ENCODE measurements at regions not wholly inside any gene's neighbourhood (a gene's known extent, or its start where the extent isn't known, plus 50 kb on each side); places are given as distances from the start of the nearest gene placed in this dataset.

DNA sequence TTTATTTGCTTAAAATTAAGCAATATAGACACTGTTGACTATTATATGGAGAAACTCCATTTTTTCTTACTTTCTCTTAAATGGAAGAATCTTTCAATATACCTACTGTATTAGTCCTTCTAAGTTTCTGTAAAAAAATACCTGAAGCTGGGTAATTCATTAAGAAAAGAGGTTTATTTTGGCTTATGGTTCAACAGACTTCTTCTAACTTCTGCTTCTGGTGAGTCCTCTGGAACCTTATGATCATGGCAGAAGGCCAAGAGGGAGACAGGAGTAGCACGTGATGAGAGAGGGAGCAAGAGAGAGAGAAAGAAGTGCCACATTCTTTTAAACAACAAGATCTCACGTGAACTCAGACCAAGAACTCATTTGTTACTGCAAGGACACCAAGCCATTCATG, 573.3 kb downstream of the MCTP2 start:
- TF ChIP-seq, protein P1, sequence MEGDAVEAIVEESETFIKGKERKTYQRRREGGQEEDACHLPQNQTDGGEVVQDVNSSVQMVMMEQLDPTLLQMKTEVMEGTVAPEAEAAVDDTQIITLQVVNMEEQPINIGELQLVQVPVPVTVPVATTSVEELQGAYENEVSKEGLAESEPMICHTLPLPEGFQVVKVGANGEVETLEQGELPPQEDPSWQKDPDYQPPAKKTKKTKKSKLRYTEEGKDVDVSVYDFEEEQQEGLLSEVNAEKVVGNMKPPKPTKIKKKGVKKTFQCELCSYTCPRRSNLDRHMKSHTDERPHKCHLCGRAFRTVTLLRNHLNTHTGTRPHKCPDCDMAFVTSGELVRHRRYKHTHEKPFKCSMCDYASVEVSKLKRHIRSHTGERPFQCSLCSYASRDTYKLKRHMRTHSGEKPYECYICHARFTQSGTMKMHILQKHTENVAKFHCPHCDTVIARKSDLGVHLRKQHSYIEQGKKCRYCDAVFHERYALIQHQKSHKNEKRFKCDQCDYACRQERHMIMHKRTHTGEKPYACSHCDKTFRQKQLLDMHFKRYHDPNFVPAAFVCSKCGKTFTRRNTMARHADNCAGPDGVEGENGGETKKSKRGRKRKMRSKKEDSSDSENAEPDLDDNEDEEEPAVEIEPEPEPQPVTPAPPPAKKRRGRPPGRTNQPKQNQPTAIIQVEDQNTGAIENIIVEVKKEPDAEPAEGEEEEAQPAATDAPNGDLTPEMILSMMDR (IDR thresholded peaks at IDR 0.05; ENCODE audit: low read depth, low read length): no peak
- TF ChIP-seq EZH2phosphoT487 (IDR thresholded peaks at IDR 0.05; ENCODE audit: low read depth): no peak

Measured in OCI-LY3 (cell line).